Neuronal stem cell (in vitro differentiated cells): ENCODE measurements at regions not wholly inside any gene's neighbourhood (a gene's known extent, or its start where the extent isn't known, plus 50 kb on each side); places are given as distances from the start of the nearest gene placed in this dataset.

Experiments
- DNase-seq: peaks from one replicate; pipeline ENCODE4 v3.0.0-alpha.2; 2013; ENCODE audit warnings: low spot score
- H2AFZ ChIP-seq: one replicate; pipeline ENCODE4 v1.6.1; 2013; ENCODE audit warnings: mild to moderate bottlenecking, low read length, inconsistent platforms
- H2AK5ac ChIP-seq: 2 replicates; pipeline ENCODE4 v1.6.1; 2013; ENCODE audit warnings: low read depth, mild to moderate bottlenecking, inconsistent platforms, low read length, moderate library complexity, mixed read lengths
- H2BK120ac ChIP-seq: 2 replicates; pipeline ENCODE4 v1.6.1; 2013; ENCODE audit warnings: low read depth, mild to moderate bottlenecking, inconsistent platforms, low read length, moderate library complexity, mixed read lengths
- H2BK12ac ChIP-seq: one replicate; pipeline ENCODE4 v1.6.1; 2013; ENCODE audit warnings: low read length, inconsistent platforms
- H2BK15ac ChIP-seq: 2 replicates; pipeline ENCODE4 v1.6.1; 2013; ENCODE audit warnings: mild to moderate bottlenecking, low read length, inconsistent platforms, mixed read lengths
- H2BK5ac ChIP-seq: one replicate; pipeline ENCODE4 v1.6.1; 2013; ENCODE audit warnings: inconsistent platforms, mild to moderate bottlenecking, low read length, moderate library complexity
- H3K14ac ChIP-seq: one replicate; pipeline ENCODE4 v1.6.1; 2013; ENCODE audit warnings: low read length, inconsistent platforms
- H3K18ac ChIP-seq: 2 replicates; pipeline ENCODE4 v1.6.1; 2013; ENCODE audit warnings: low read length, inconsistent platforms
- H3K23ac ChIP-seq: 2 replicates; pipeline ENCODE4 v1.6.1; 2013; ENCODE audit warnings: low read depth, mild to moderate bottlenecking, mixed read lengths, low read length, inconsistent platforms; ENCODE audit not compliant: poor library complexity
- H3K27ac ChIP-seq: replicated peaks from 3 replicates; pipeline ENCODE4 v1.5.1; 2013; ENCODE audit warnings: low read length, inconsistent platforms
- H3K27me3 ChIP-seq, 3 experiments: 2 replicates each; pipeline ENCODE4 v1.6.1; 2013; ENCODE audit warnings: low read length in 3 of 3, mild to moderate bottlenecking in 2 of 3, inconsistent platforms in 1 of 3, low read depth in 1 of 3, mixed read lengths in 1 of 3, moderate library complexity in 1 of 3; ENCODE audit not compliant: control insufficient read depth in 3 of 3, insufficient read depth in 3 of 3
- H3K36me3 ChIP-seq, 2 donors: replicated peaks in 1 of 2; 2 replicates each; pipeline ENCODE4 v1.6.1; 2013; ENCODE audit warnings: low read length in 2 of 2; ENCODE audit not compliant: control insufficient read depth in 2 of 2, insufficient read depth in 2 of 2
- H3K4ac ChIP-seq: 2 replicates; pipeline ENCODE4 v1.6.1; 2013; ENCODE audit warnings: inconsistent platforms, mild to moderate bottlenecking, low read length, moderate library complexity
- H3K4me1 ChIP-seq, 2 donors: 1 replicate in 1 of 2; 2 replicates in 1 of 2; pipeline ENCODE4 v1.6.1; 2013; ENCODE audit warnings: low read length in 2 of 2, low read depth in 1 of 2; ENCODE audit not compliant: control insufficient read depth in 2 of 2, insufficient read depth in 1 of 2
- H3K4me2 ChIP-seq: one replicate; pipeline ENCODE4 v1.6.1; 2013; ENCODE audit warnings: mild to moderate bottlenecking, low read length, inconsistent platforms; ENCODE audit not compliant: insufficient read depth, poor library complexity, severe bottlenecking
- H3K4me3 ChIP-seq, 2 donors: 2 replicates each; pipeline ENCODE4 v1.5.1; 2013; ENCODE audit warnings: low read length in 2 of 2, mild to moderate bottlenecking in 2 of 2, inconsistent platforms in 1 of 2, moderate library complexity in 1 of 2
- H3K79me1 ChIP-seq: one replicate; pipeline ENCODE4 v1.6.1; 2013; ENCODE audit warnings: low read depth, mild to moderate bottlenecking, inconsistent platforms, low read length, moderate library complexity
- H3K9ac ChIP-seq: one replicate; pipeline ENCODE4 v1.6.1; 2013; ENCODE audit warnings: mild to moderate bottlenecking, low read depth, low read length, inconsistent platforms; ENCODE audit not compliant: poor library complexity
- H3K9me3 ChIP-seq, 2 donors: replicated peaks in 1 of 2; 2 replicates each; pipeline versions ENCODE3 to v1.6.1; 2013; ENCODE audit warnings: low read length in 2 of 2, mild to moderate bottlenecking in 2 of 2, inconsistent platforms in 1 of 2, low read depth in 1 of 2, mixed read lengths in 1 of 2, moderate library complexity in 1 of 2; ENCODE audit not compliant: control insufficient read depth in 2 of 2, insufficient read depth in 1 of 2
- H4K8ac ChIP-seq: one replicate; pipeline ENCODE4 v1.6.1; 2013; ENCODE audit warnings: low read depth, mild to moderate bottlenecking, inconsistent platforms, low read length, moderate library complexity
- H4K91ac ChIP-seq: one replicate; pipeline ENCODE4 v1.6.1; 2013; ENCODE audit warnings: low read length, low read depth, mild to moderate bottlenecking, inconsistent platforms; ENCODE audit not compliant: poor library complexity
- WGBS, 2 donors: extraction: QIAGEN DNeasy Blood & Tissue Kit; methylation state at CpG; one replicate each; pipeline ENCODE4 v1.1.7; 2013; ENCODE audit warnings: missing lambda C conversion rate in 2 of 2, mixed read lengths in 1 of 2; ENCODE audit not compliant: insufficient read length in 2 of 2, insufficient replicate concordance in 1 of 2; ENCODE audit errors: extremely low coverage in 2 of 2; 5-methylcytosine and 5-hydroxymethylcytosine counted together

- no peaks in the 10 kb centered on the region for H3K27me3 ChIP-seq
- H2AK5ac ChIP-seq = no peak overlapping the region
- H3K27ac ChIP-seq = no peak overlapping the region
- H3K4me2 ChIP-seq = no peak overlapping the region
- no peak overlapping the region for H3K4ac ChIP-seq
- DNase-seq = no peak
- no peak overlapping the region for H2BK15ac ChIP-seq
- no peak overlapping the region for H2BK5ac ChIP-seq
- no CpG with 5 or more reads among the region's 3 CpGs for WGBS, 2 donors
- H3K4me1 ChIP-seq = no peaks in the 10 kb centered on the region
- H2AFZ ChIP-seq = no peak overlapping the region
- H4K8ac ChIP-seq = no peak overlapping the region
- no peak overlapping the region for H3K18ac ChIP-seq
- H2BK12ac ChIP-seq = no peak overlapping the region
- H3K36me3 ChIP-seq = no peaks in the 10 kb centered on the region
- H3K79me1 ChIP-seq = no peaks in the 10 kb centered on the region
- H3K4me3 ChIP-seq = no peak overlapping the region
- H3K9ac ChIP-seq = no peak overlapping the region
- no peak overlapping the region for H3K23ac ChIP-seq
- H3K9me3 ChIP-seq = no peaks in the 10 kb centered on the region
- no peak overlapping the region for H4K91ac ChIP-seq
- no peak overlapping the region for H2BK120ac ChIP-seq
- no peak overlapping the region for H3K14ac ChIP-seq
Observed at GRCh38 chr16:59432896-59433295, 698.8 kb upstream of the GOT2 start.

GRCh38 chr16:59432276-59432675 lies 698.2 kb upstream of the GOT2 start:
- Histone ChIP-seq H2BK12ac (no peak overlapping the region), H4K8ac (no peak overlapping the region), H2BK120ac (no peak overlapping the region), H3K23ac (no peak overlapping the region), H3K27ac (no peak overlapping the region), H3K4ac (no peak overlapping the region), H4K91ac (no peak overlapping the region), H3K27me3 (no peaks in the 10 kb centered on the region), H3K9ac (no peak overlapping the region), H3K18ac (no peak overlapping the region), H3K4me3 (no peak overlapping the region), H2AK5ac (no peak overlapping the region), H3K36me3 (no peaks in the 10 kb centered on the region), H3K14ac (no peak overlapping the region), H2BK5ac (no peak overlapping the region), H3K4me2 (no peak overlapping the region), H3K9me3 (no peaks in the 10 kb centered on the region), H3K4me1 (no peaks in the 10 kb centered on the region), H2AFZ (no peak overlapping the region), H2BK15ac (no peak overlapping the region), H3K79me1 (no peaks in the 10 kb centered on the region)
- WGBS, 2 donors = no CpG with 5 or more reads among the region's 1 CpG
- no peak for DNase-seq

GRCh38 chr16:59424714-59425273 lies 690.7 kb upstream of the GOT2 start:
- Histone ChIP-seq H3K27ac (no peak overlapping the region), H2BK5ac (no peak overlapping the region), H3K4me1 (no peaks in the 10 kb centered on the region), H2BK12ac (no peak overlapping the region), H2AFZ (no peak overlapping the region), H4K8ac (no peak overlapping the region), H3K4me3 (no peak overlapping the region), H2BK15ac (no peak overlapping the region), H3K4ac (no peak overlapping the region), H3K9ac (no peak overlapping the region), H2BK120ac (no peak overlapping the region), H3K4me2 (no peak overlapping the region), H3K18ac (no peak overlapping the region), H3K9me3 (no peaks in the 10 kb centered on the region), H3K79me1 (no peaks in the 10 kb centered on the region), H4K91ac (no peak overlapping the region), H2AK5ac (no peak overlapping the region), H3K27me3 (no peaks in the 10 kb centered on the region), H3K23ac (no peak overlapping the region), H3K36me3 (no peaks in the 10 kb centered on the region), H3K14ac (no peak overlapping the region)
- no CpG with 5 or more reads among the region's 2 CpGs for WGBS, 2 donors
- no peak for DNase-seq

- no peak overlapping the region for H3K9ac ChIP-seq
- no peak overlapping the region for H3K23ac ChIP-seq
- no peak overlapping the region for H2AK5ac ChIP-seq
- H3K14ac ChIP-seq = no peak overlapping the region
- no peaks in the 10 kb centered on the region for H3K27me3 ChIP-seq
- H2BK5ac ChIP-seq = no peak overlapping the region
- H2AFZ ChIP-seq = no peak overlapping the region
- no peak overlapping the region for H3K18ac ChIP-seq
- H3K4me3 ChIP-seq = no peak overlapping the region
- H3K4me2 ChIP-seq = no peak overlapping the region
- H2BK120ac ChIP-seq = no peak overlapping the region
- H4K91ac ChIP-seq = no peak overlapping the region
- H3K27ac ChIP-seq = no peak overlapping the region
- no peaks in the 10 kb centered on the region for H3K36me3 ChIP-seq
- H2BK15ac ChIP-seq = no peak overlapping the region
- peak; percentile 5 for DNase-seq
- H3K4ac ChIP-seq = no peak overlapping the region
- H3K4me1 ChIP-seq = no peaks in the 10 kb centered on the region
- no CpG with 5 or more reads among the region's 5 CpGs for WGBS, 2 donors
- no peak overlapping the region for H4K8ac ChIP-seq
- no peak overlapping the region for H2BK12ac ChIP-seq
- H3K9me3 ChIP-seq = no peaks in the 10 kb centered on the region
- H3K79me1 ChIP-seq = no peaks in the 10 kb centered on the region
Observed at GRCh38 chr16:59411961-59412841, 678.1 kb upstream of the GOT2 start.
